Fibroblast of pulmonary artery (primary cell): ENCODE measurements at regions not wholly inside any gene's neighbourhood (a gene's known extent, or its start where the extent isn't known, plus 50 kb on each side); places are given as distances from the start of the nearest gene placed in this dataset.
"Not testable (repeated sequence)": the region's sequence is repeated elsewhere in the genome, so short reads cannot be mapped to it uniquely, and the experiment has no call there.

Experiments used
- DNase-seq: peaks from one replicate; pipeline ENCODE4 v3.0.0-alpha.2; 2010; ENCODE audit warnings: low read depth
- H3K4me3 ChIP-seq: replicated peaks from 2 replicates; pipeline ENCODE4 v1.5.1; 2011; ENCODE audit warnings: low read depth, mild to moderate bottlenecking, control low read depth, low read length, moderate library complexity
- CTCF ChIP-seq: IDR thresholded peaks from 2 replicates; pipeline ENCODE4 v1.5.1; 2011; ENCODE audit warnings: mild to moderate bottlenecking, control low read depth, low read length, inconsistent platforms; ENCODE audit errors: missing control alignments

GRCh38 chr5:62779010-62779422, 200.4 kb downstream of the LRRC70 start:
- H3K4me3 ChIP-seq: no peak overlapping the region
- DNase-seq: peak; percentile 77

GRCh38 chr5:62778316-62779009, 199.8 kb downstream of the LRRC70 start:
- no peak overlapping the region for H3K4me3 ChIP-seq
- TF ChIP-seq CTCF: no peak
- DNase-seq: no peak

More at GRCh38 chr5:62779010-62779422, 200.4 kb downstream of the LRRC70 start:
- peak; percentile 73 for TF ChIP-seq CTCF

GRCh38 chr5:62777081-62777480, 198.5 kb downstream of the LRRC70 start:
- not testable (repeated sequence) for H3K4me3 ChIP-seq, DNase-seq

GRCh38 chr5:62776592-62776991, 198.0 kb downstream of the LRRC70 start:
- H3K4me3 ChIP-seq, DNase-seq: not testable (repeated sequence)

- TF ChIP-seq CTCF: no peak
- no peak overlapping the region for H3K4me3 ChIP-seq
- no peak for DNase-seq
These were observed 194.8 kb downstream of the LRRC70 start for GRCh38 chr5:62773460-62773859.

- no peak overlapping the region for H3K4me3 ChIP-seq
- DNase-seq: no peak
- no peak for TF ChIP-seq CTCF
These were observed 192.7 kb downstream of the LRRC70 start for GRCh38 chr5:62771341-62771740.

GRCh38 chr5:62767650-62768049, 189.0 kb downstream of the LRRC70 start:
- TF ChIP-seq CTCF: no peak

GRCh38 chr5:62767077-62767476, 188.5 kb downstream of the LRRC70 start:
- H3K4me3 ChIP-seq: no peak overlapping the region
- TF ChIP-seq CTCF: no peak
- no peak for DNase-seq

More at GRCh38 chr5:62767650-62768049, 189.0 kb downstream of the LRRC70 start:
- DNase-seq: no peak
- no peak overlapping the region for H3K4me3 ChIP-seq
